GM23338 (cell line): ENCODE measurements at regions not wholly inside any gene's neighbourhood (a gene's known extent, or its start where the extent isn't known, plus 50 kb on each side); places are given as distances from the start of the nearest gene placed in this dataset.

Experiments
- ATAC-seq: fragments of 200-7000 bp; cut with Tn5 transposase; 3 replicates; pipeline ENCODE4 v1.9.1; 2020
- DNase-seq: peaks from one replicate; pipeline ENCODE4 v3.0.0-alpha.2; 2015; ENCODE audit warnings: low spot score
- H2AFZ ChIP-seq: fragments of 200-600 bp; sonication (generic); 2 replicates; pipeline ENCODE4 v1.8.0; 2016; ENCODE audit warnings: antibody characterized with exemption, mild to moderate bottlenecking, moderate library complexity
- H3F3A ChIP-seq: fragments of 200-600 bp; sonication (generic); replicated peaks from 2 replicates; pipeline ENCODE4 v1.8.0; 2017; ENCODE audit warnings: antibody characterized with exemption, mixed run types, low read depth
- H3K27ac ChIP-seq: fragments of 200-600 bp; sonication (generic); 2 replicates; pipeline ENCODE4 v1.6.1; 2016; ENCODE audit warnings: low read depth
- H3K27me3 ChIP-seq: fragments of 200-600 bp; sonication (generic); 2 replicates; pipeline ENCODE4 v1.8.0; 2016; ENCODE audit warnings: mild to moderate bottlenecking, mixed run types, moderate library complexity; ENCODE audit not compliant: insufficient read depth
- H3K36me3 ChIP-seq: fragments of 200-600 bp; sonication (generic); 2 replicates; pipeline ENCODE4 v1.8.0; 2016; ENCODE audit warnings: mild to moderate bottlenecking; ENCODE audit not compliant: insufficient read depth
- H3K4me1 ChIP-seq: fragments of 200-600 bp; sonication (generic); 2 replicates; pipeline ENCODE4 v1.8.0; 2016; ENCODE audit warnings: mild to moderate bottlenecking, moderate library complexity; ENCODE audit not compliant: insufficient read depth
- H3K4me2 ChIP-seq: fragments of 200-600 bp; sonication (generic); 2 replicates; pipeline ENCODE4 v1.7.1; 2017; ENCODE audit warnings: mixed run types
- H3K4me3 ChIP-seq: fragments of 200-600 bp; sonication (generic); 2 replicates; pipeline ENCODE4 v1.6.1; 2016; ENCODE audit warnings: mixed run types
- H3K79me2 ChIP-seq: fragments of 200-600 bp; sonication (generic); replicated peaks from 2 replicates; pipeline ENCODE4 v1.8.0; 2017; ENCODE audit warnings: mild to moderate bottlenecking; ENCODE audit not compliant: insufficient read depth
- H3K9me2 ChIP-seq: fragments of 200-600 bp; sonication (generic); 2 replicates; pipeline ENCODE4 v1.8.0; 2017; ENCODE audit not compliant: insufficient read depth
- H4K20me1 ChIP-seq: fragments of 200-600 bp; sonication (generic); replicated peaks from 2 replicates; pipeline ENCODE4 v1.8.0; 2017; ENCODE audit warnings: mild to moderate bottlenecking; ENCODE audit not compliant: insufficient read depth
- H3K27ac Mint-ChIP-seq: 2 replicates; pipeline ENCODE4 v1.8.0; 2020; ENCODE audit warnings: inconsistent platforms, mild to moderate bottlenecking, moderate library complexity, mixed read lengths
- H3K27me3 Mint-ChIP-seq: 3 replicates; pipeline ENCODE4 v1.8.0; 2022; ENCODE audit warnings: low read depth, mild to moderate bottlenecking, moderate library complexity, mixed read lengths, inconsistent platforms; ENCODE audit not compliant: insufficient read depth, poor library complexity
- H3K36me3 Mint-ChIP-seq: 3 replicates; pipeline ENCODE4 v1.8.0; 2021; ENCODE audit warnings: low read depth, mild to moderate bottlenecking, inconsistent platforms, moderate library complexity, mixed read lengths
- H3K4me1 Mint-ChIP-seq: 3 replicates; pipeline ENCODE4 v1.8.0; 2020; ENCODE audit warnings: mild to moderate bottlenecking, inconsistent platforms, mixed read lengths
- H3K4me3 Mint-ChIP-seq: 3 replicates; pipeline ENCODE4 v1.8.0; 2021; ENCODE audit warnings: moderate library complexity, mild to moderate bottlenecking, inconsistent platforms, mixed read lengths
- H3K9me3 Mint-ChIP-seq: 3 replicates; pipeline ENCODE4 v1.8.0; 2020; ENCODE audit warnings: moderate library complexity, mild to moderate bottlenecking, inconsistent platforms, mixed read lengths
- CREB1 ChIP-seq: fragments of 250-450 bp; sonication (Bioruptor Pico); IDR thresholded peaks from 2 replicates; pipeline ENCODE4 v1.5.0; 2020; ENCODE audit warnings: low read depth, mild to moderate bottlenecking, moderate library complexity
- CTCF ChIP-seq, 2 experiments: fragments of 200-600 bp in 1 of 2; sonication (generic) in 1 of 2; conservative IDR thresholded peaks; 2 replicates each; pipeline versions ENCODE4 v1.5.1 to v1.6.1; 2016 to 2017; ENCODE audit warnings: antibody characterized with exemption in 2 of 2, low read depth in 2 of 2, mild to moderate bottlenecking in 2 of 2, moderate library complexity in 1 of 2
- ETS1 ChIP-seq: IDR thresholded peaks from 2 replicates; pipeline ENCODE4 v1.6.1; 2016; ENCODE audit warnings: antibody characterized with exemption
- EZH2 ChIP-seq: fragments of 200-600 bp; sonication (generic); IDR thresholded peaks from one replicate; pipeline ENCODE4 v1.8.0; 2017; ENCODE audit warnings: antibody characterized with exemption, mild to moderate bottlenecking, low read depth; ENCODE audit not compliant: unreplicated experiment
- EZH2phosphoT487 ChIP-seq: fragments of 200-600 bp; sonication (generic); IDR thresholded peaks from one replicate; pipeline ENCODE4 v1.8.1; 2018; ENCODE audit warnings: antibody characterized with exemption; ENCODE audit not compliant: unreplicated experiment
- JUNB ChIP-seq: IDR thresholded peaks from one replicate; pipeline ENCODE4 v1.6.1; 2016; ENCODE audit warnings: antibody characterized with exemption; ENCODE audit not compliant: unreplicated experiment
- NANOG ChIP-seq: IDR thresholded peaks from 2 replicates; pipeline ENCODE4 v1.6.1; 2016; ENCODE audit warnings: antibody characterized with exemption, borderline replicate concordance
- POLR2AphosphoS5 ChIP-seq: IDR thresholded peaks from 2 replicates; pipeline ENCODE4 v1.6.1; 2016; ENCODE audit warnings: antibody characterized with exemption, low read depth
- STAT1 ChIP-seq: IDR thresholded peaks from one replicate; pipeline ENCODE4 v1.6.1; 2016; ENCODE audit warnings: antibody characterized with exemption; ENCODE audit not compliant: unreplicated experiment
- ZNF114 ChIP-seq: fragments of 250-450 bp; sonication (Bioruptor Pico); IDR thresholded peaks from 2 replicates; pipeline ENCODE4 v1.5.0; 2020; ENCODE audit warnings: mild to moderate bottlenecking, moderate library complexity
- ZNF331 ChIP-seq: fragments of 250-450 bp; sonication (Bioruptor Pico); IDR thresholded peaks from 2 replicates; pipeline ENCODE4 v1.5.0; 2020; ENCODE audit warnings: low read depth, mild to moderate bottlenecking, moderate library complexity
- TF ChIP-seq, protein P1 (sequence below): IDR thresholded peaks from one replicate; pipeline ENCODE4 v1.6.1; 2018; ENCODE audit warnings: antibody characterized with exemption; ENCODE audit not compliant: unreplicated experiment
- TF ChIP-seq, protein P2 (sequence below): fragments of 250-450 bp; sonication (Bioruptor Pico); IDR thresholded peaks from 2 replicates; pipeline ENCODE4 v1.5.0; 2020; ENCODE audit warnings: mild to moderate bottlenecking, moderate library complexity

- DNase-seq (no peak), ATAC-seq (no peak)
- H3K79me2 ChIP-seq, result no peaks in the 10 kb centered on the region
- Mint-ChIP-seq H3K36me3 (no peaks in the 10 kb centered on the region), H3K9me3 (no peaks in the 10 kb centered on the region), H3K27ac (no peak overlapping the region), H3K27me3 (no peaks in the 10 kb centered on the region), H3K4me3 (no peak overlapping the region), H3K4me1 (peaks cover 20% of the 10 kb centered on the region)
- TF ChIP-seq EZH2phosphoT487 (no peak), CREB1 (CRISPR knock-in tag) (no peak), CTCF (conservative IDR thresholded peaks at IDR 0.05; ENCODE audit: low read depth in 2 of 2) (no peak), NANOG (no peak), POLR2AphosphoS5 (no peak), ETS1 (no peak), ZNF114 (CRISPR knock-in tag) (no peak), JUNB (no peak), EZH2 (no peak), ZNF331 (CRISPR knock-in tag) (no peak), STAT1 (no peak)
- TF ChIP-seq, protein P1, sequence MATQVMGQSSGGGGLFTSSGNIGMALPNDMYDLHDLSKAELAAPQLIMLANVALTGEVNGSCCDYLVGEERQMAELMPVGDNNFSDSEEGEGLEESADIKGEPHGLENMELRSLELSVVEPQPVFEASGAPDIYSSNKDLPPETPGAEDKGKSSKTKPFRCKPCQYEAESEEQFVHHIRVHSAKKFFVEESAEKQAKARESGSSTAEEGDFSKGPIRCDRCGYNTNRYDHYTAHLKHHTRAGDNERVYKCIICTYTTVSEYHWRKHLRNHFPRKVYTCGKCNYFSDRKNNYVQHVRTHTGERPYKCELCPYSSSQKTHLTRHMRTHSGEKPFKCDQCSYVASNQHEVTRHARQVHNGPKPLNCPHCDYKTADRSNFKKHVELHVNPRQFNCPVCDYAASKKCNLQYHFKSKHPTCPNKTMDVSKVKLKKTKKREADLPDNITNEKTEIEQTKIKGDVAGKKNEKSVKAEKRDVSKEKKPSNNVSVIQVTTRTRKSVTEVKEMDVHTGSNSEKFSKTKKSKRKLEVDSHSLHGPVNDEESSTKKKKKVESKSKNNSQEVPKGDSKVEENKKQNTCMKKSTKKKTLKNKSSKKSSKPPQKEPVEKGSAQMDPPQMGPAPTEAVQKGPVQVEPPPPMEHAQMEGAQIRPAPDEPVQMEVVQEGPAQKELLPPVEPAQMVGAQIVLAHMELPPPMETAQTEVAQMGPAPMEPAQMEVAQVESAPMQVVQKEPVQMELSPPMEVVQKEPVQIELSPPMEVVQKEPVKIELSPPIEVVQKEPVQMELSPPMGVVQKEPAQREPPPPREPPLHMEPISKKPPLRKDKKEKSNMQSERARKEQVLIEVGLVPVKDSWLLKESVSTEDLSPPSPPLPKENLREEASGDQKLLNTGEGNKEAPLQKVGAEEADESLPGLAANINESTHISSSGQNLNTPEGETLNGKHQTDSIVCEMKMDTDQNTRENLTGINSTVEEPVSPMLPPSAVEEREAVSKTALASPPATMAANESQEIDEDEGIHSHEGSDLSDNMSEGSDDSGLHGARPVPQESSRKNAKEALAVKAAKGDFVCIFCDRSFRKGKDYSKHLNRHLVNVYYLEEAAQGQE, result no peak
- TF ChIP-seq, protein P2, sequence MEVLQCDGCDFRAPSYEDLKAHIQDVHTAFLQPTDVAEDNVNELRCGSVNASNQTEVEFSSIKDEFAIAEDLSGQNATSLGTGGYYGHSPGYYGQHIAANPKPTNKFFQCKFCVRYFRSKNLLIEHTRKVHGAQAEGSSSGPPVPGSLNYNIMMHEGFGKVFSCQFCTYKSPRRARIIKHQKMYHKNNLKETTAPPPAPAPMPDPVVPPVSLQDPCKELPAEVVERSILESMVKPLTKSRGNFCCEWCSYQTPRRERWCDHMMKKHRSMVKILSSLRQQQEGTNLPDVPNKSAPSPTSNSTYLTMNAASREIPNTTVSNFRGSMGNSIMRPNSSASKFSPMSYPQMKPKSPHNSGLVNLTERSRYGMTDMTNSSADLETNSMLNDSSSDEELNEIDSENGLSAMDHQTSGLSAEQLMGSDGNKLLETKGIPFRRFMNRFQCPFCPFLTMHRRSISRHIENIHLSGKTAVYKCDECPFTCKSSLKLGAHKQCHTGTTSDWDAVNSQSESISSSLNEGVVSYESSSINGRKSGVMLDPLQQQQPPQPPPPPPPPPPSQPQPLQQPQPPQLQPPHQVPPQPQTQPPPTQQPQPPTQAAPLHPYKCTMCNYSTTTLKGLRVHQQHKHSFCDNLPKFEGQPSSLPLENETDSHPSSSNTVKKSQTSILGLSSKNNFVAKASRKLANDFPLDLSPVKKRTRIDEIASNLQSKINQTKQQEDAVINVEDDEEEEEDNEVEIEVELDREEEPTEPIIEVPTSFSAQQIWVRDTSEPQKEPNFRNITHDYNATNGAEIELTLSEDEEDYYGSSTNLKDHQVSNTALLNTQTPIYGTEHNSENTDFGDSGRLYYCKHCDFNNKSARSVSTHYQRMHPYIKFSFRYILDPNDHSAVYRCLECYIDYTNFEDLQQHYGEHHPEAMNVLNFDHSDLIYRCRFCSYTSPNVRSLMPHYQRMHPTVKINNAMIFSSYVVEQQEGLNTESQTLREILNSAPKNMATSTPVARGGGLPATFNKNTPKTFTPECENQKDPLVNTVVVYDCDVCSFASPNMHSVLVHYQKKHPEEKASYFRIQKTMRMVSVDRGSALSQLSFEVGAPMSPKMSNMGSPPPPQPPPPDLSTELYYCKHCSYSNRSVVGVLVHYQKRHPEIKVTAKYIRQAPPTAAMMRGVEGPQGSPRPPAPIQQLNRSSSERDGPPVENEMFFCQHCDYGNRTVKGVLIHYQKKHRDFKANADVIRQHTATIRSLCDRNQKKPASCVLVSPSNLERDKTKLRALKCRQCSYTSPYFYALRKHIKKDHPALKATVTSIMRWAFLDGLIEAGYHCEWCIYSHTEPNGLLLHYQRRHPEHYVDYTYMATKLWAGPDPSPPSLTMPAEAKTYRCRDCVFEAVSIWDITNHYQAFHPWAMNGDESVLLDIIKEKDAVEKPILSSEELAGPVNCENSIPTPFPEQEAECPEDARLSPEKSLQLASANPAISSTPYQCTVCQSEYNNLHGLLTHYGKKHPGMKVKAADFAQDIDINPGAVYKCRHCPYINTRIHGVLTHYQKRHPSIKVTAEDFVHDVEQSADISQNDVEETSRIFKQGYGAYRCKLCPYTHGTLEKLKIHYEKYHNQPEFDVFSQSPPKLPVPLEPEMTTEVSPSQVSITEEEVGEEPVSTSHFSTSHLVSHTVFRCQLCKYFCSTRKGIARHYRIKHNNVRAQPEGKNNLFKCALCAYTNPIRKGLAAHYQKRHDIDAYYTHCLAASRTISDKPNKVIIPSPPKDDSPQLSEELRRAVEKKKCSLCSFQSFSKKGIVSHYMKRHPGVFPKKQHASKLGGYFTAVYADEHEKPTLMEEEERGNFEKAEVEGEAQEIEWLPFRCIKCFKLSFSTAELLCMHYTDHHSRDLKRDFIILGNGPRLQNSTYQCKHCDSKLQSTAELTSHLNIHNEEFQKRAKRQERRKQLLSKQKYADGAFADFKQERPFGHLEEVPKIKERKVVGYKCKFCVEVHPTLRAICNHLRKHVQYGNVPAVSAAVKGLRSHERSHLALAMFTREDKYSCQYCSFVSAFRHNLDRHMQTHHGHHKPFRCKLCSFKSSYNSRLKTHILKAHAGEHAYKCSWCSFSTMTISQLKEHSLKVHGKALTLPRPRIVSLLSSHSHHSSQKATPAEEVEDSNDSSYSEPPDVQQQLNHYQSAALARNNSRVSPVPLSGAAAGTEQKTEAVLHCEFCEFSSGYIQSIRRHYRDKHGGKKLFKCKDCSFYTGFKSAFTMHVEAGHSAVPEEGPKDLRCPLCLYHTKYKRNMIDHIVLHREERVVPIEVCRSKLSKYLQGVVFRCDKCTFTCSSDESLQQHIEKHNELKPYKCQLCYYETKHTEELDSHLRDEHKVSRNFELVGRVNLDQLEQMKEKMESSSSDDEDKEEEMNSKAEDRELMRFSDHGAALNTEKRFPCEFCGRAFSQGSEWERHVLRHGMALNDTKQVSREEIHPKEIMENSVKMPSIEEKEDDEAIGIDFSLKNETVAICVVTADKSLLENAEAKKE (CRISPR knock-in tag), result no peak
- H3K4me2 ChIP-seq, result no peak overlapping the region
- peaks cover 22% of the 10 kb centered on the region for H3K4me1 ChIP-seq
- H3F3A ChIP-seq, result no peaks in the 10 kb centered on the region
- H3K27ac ChIP-seq, result no peak overlapping the region
- no peaks in the 10 kb centered on the region for H3K27me3 ChIP-seq
- H3K36me3 ChIP-seq, result no peaks in the 10 kb centered on the region
- no peak overlapping the region for H3K4me3 ChIP-seq
- H3K9me2 ChIP-seq, result peaks cover 4% of the 10 kb centered on the region; the same call in 1 of the 2 replicates
- no peaks in the 10 kb centered on the region for H4K20me1 ChIP-seq
- no peak overlapping the region for H2AFZ ChIP-seq
These were observed 108.2 kb upstream of the IFNE start for GRCh38 chr9:21590058-21590996.
